GM21447 (cell line): ENCODE measurements at regions not wholly inside any gene's neighbourhood (a gene's known extent, or its start where the extent isn't known, plus 50 kb on each side); places are given as distances from the start of the nearest gene placed in this dataset.

Source experiments
- ATAC-seq: cut with Tn5 transposase; IDR thresholded peaks from one replicate; pipeline ENCODE4 v1.9.1; 2021; ENCODE audit not compliant: unreplicated experiment

- no peak for ATAC-seq
These were observed 230.2 kb downstream of the CDCA7 start for GRCh38 chr2:173584676-173585458.

GRCh38 chr2:173588931-173589369 lies 234.3 kb downstream of the CDCA7 start:
- no peak for ATAC-seq

GRCh38 chr2:173589604-173590275 lies 235.1 kb downstream of the CDCA7 start:
- no peak for ATAC-seq

- ATAC-seq: no peak
These were observed 235.7 kb downstream of the CDCA7 start for GRCh38 chr2:173590276-173590861.

DNA sequence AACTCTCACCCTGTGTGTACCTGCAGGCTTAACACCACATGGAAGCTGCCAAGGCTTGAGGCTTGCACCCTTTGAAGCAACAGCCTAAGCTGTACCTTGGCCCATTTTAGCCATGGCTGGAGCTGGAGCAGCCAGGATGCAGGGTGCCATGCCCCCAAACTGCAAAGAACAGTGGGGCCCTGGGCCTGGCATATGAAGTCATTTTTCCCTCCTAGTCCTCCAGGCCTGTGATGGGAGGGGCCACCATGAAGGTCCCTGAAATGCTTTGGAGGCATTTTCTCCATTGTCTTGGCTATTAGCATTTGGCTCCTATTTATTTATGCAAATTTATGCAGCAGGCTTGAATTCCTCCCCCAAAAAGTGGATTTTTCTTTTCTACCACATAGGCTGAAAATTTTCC lies 238.4 kb downstream of the CDCA7 start:
- ATAC-seq: no peak

DNA sequence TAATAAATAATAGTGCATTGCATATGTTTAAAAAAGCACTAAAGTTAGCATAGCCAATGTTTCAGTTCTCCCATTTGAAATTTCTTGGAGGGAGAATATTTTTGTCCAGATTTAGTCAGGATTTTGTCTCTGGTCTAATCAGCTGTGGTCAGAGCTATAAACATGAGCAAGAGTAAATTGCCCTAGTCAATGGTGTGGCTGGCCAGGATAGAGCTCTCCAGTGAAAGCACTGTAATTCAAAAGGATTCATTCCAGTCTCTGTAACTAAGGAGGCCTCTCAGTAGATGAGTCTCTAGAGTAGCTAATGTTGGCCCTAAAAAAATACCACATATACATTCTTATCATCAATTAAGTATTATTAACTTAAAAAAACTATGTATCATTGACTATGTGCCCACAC lies 241.6 kb downstream of the CDCA7 start:
- ATAC-seq: no peak

GRCh38 chr2:173598525-173598924 lies 243.9 kb downstream of the CDCA7 start:
- ATAC-seq: no peak

DNA sequence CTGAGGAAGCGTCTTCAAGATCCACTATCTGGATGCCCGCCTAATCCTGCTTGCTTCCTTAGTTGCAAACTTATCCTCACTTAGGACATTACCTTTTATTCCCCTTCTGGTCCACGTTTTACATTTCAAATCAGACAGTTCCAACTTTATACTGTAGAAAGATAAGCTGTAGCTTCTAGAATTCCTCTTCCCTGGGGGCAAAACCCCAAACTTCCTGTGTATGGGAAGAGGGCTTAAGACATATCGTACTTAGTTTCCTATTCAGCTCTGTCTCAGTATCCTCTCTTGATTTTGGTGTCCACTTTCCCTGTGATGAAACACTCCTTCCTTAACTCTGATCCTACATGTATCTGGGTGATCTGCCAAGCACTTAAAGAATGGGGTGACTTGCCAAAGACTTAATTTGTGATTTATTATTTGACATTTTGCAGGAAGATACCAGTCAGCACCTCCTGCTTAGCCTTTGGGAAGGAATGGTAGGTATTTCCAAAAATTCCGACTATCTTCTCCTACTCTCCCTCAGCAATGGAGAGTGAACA lies 245.2 kb downstream of the CDCA7 start:
- ATAC-seq: no peak

DNA sequence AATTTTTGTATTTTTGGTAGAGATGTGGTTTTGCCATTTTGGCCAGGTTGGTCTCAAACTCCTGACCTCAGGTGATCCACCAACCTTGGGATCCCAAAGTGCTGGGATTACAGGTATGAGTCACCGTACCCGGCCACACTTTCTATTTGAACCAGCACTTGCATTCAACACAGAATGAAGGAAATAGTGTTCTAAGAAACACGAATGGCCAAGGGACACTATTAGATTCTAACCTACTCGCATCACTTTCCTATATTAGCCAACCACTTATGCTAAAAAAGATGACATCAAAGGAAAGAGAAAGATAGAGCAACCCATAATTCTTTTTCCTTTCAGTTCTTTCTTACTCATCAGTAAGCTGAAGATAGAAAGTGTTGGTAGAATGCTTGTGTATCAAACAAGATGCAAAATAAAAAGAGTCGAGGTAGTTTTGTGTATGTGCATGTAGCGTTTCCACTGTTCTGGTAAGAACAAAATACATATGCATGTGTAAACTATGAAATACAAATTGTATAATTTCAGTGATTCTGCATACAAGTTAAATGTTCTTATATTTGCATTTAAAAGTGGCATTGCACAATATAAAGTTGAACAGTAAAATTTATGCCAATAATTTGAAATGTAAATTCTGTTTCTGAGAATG lies 247.6 kb downstream of the CDCA7 start:
- ATAC-seq: no peak

- ATAC-seq: no peak
These were observed 251.3 kb downstream of the CDCA7 start for GRCh38 chr2:173605994-173606393.

DNA sequence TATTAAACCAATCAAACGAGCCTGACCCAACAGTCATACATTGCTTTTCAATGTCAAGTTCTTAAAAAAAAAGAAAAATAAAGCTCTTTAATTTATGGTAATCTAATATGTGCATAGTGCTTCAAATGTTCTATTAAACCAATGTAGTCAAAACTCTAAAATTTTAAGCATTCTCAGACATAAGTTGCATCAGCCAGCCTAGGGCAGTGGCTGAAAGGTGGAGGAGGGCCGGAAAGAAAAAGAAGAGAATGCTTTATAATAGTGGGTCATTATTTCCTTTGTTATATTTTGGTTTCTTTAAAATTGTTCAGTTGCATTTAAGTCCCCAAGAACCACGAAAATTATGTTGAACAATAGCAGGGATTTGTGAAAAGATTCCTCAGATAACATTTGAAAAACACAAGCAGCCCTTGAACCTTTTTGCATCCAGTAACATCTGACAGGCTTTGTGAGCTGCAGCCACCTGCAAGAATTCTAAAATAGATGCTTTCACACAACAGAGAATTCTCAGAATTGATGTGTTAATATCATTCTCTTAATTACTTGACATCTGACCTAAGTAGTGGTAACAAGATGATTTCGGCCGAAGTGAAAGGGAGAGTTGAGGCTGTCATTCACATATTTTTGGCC lies 252.1 kb downstream of the CDCA7 start:
- ATAC-seq: no peak

GRCh38 chr2:173607606-173608311 lies 253.1 kb downstream of the CDCA7 start:
- ATAC-seq: no peak

DNA sequence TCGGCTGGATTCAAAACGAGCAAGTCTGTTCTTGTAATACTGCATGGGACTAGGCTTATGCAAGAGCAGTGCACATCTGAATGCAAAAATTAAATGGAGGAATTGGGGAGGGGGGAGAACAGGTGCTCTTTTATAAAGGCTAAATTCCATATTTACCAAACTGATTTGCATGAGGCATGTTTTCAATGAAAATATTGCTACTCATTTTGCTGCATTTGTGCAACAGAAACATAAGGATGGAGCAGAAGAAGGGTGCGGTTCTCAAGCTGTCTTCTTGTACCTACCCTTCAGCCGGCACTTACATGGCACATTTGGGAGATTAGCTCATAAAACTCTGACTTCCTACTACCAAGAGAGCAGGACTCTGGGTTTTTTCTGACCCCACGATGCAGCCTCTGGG lies 256.4 kb downstream of the CDCA7 start:
- no peak for ATAC-seq

DNA sequence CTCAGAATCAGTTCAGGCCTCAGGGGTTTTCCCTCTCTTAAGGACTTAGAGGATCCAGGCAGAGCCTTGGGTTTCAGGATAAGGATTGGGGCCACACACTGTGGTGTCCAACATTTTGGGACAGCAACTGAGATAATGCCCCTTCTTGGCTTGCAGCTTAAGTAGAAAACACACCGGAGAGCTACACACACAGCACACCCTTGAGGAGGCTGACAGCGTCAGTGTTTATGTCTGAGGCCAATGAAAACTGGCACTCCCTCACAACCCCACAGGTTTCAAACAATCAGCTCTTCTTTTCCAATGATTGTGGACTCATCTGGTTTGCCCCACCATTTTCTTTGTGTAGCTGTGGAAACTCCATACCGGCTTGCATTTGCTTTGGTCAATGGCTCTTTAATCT lies 257.7 kb downstream of the CDCA7 start:
- no peak for ATAC-seq

DNA sequence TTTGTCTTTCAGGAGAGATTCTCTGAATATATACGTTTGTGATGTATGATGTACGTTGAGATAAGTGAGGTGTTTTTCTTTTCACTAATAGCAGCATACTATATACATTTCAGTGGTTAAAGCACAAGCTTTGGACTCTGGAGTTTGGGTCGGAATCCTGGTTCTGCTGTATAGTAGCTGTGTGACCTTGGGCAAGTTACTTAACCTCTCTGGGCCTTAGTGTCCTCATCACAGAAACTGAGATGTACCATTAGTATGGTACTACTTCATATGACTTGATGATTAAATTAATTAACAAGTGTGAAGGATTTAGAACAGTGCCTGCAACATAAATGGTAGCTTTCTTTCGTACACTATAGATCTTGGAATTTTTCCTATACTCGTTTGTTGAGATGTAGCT lies 258.7 kb downstream of the CDCA7 start:
- no peak for ATAC-seq

GRCh38 chr2:173614265-173614930 lies 259.7 kb downstream of the CDCA7 start:
- no peak for ATAC-seq

DNA sequence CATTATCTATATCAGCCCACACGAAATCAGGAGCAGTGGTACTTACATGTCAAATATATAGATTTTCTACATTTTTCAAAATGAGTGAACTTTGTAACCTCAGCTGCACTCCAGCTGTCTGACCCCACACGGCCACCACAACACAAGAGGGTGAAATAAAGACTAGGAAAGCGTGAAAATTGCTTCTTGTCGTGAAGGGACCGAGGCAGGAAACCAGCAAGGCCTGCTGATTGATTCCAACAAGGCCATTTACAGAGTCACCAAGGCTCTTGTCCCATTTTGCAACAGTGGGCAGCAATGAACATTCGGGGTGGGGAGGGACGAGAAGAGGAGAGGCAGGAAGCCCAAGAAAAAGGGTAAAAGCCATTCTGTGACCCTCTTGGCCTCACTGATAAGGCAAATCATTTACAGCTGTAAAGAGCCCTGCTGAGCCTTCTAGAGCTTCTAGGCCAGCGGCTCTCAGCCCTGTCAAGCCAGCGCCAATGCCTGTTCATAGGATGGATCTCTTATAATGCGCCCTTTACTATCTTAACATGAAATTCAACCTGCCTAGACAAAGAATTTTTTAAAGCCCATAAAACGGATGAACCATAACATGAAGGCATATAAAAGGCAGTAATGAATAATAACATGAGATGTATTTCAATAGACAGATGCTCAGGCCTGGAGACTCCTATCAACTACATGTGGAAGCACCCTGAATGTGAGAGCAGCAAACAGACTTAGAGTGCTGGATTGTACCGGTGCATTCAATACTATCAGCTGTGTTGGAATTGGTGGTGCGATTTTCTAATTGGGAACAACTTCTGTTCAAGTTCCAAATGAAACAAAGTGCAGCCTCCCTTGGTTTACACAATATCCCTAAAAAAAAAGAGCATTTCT lies 269.0 kb downstream of the CDCA7 start:
- ATAC-seq: no peak

GRCh38 chr2:173625315-173625714 lies 270.6 kb downstream of the CDCA7 start:
- no peak for ATAC-seq

DNA sequence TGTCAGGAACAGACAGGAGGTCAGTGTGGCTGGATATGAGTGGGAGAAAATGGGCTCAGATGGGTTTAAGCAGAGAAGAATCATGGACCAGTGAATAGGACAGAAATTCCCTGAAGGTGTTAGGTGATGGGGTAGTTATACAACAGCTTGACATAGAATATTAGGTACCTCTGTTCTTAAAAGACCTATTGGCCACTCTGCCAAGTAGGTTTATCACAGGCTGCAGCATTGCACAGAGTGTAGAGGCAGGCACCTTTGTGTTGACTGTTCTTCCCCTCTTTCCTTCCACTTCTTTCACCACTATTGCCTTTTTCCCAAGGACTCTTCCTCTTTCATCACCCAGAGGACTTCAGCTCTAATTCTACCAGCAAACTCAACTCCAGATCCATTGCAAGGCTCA lies 274.4 kb downstream of the CDCA7 start:
- no peak for ATAC-seq
